Endothelial cell of umbilical vein (primary cell): ENCODE measurements at regions not wholly inside any gene's neighbourhood (a gene's known extent, or its start where the extent isn't known, plus 50 kb on each side); places are given as distances from the start of the nearest gene placed in this dataset.

Experiments
- BruUV-seq: library from RNA; stranded (reverse); fragments of 400-500 nt; replicated peaks from 2 replicates; lab custom pipeline; 2021; lab: Mats Ljungman, UMichigan
- CTCF ChIA-PET: fragments of 300-600, 350-600 bp; sonication (Branson Sonifier 250); formaldehyde crosslinking; loops from one replicate; lab custom pipeline; 2021; ENCODE audit warnings: antibody characterized with exemption, inconsistent platforms; lab: Charles Lee
- POLR2A ChIA-PET: fragments of 300-600, 350-600 bp; sonication (Branson Sonifier 250); formaldehyde crosslinking; loops from one replicate; lab custom pipeline; 2021; ENCODE audit warnings: antibody characterized with exemption, inconsistent platforms; lab: Charles Lee
- DNase-seq: peaks from one replicate; pipeline ENCODE4 v3.0.0-alpha.2; 2011; ENCODE audit warnings: low read depth, low spot score
- FAIRE-seq: peaks from 2 replicates; lab custom pipeline; 2011; peaks lifted over from hg19 to GRCh38; lab: Jason Lieb, UNC
- H2AFZ ChIP-seq: 2 replicates; pipeline ENCODE4 v1.6.0; 2012; ENCODE audit warnings: low read depth, low read length, control low read depth, inconsistent platforms
- H3K27ac ChIP-seq: 2 replicates; pipeline ENCODE4 v1.5.1; 2011; ENCODE audit warnings: low read depth, mild to moderate bottlenecking, control low read depth, low read length, moderate library complexity; ENCODE audit not compliant: insufficient read depth
- H3K27me3 ChIP-seq, 2 experiments: 2 replicates each; pipeline versions ENCODE4 v1.6.0 to v1.6.1; 2011; ENCODE audit warnings: low read length in 2 of 2, mixed read lengths in 1 of 2; ENCODE audit not compliant: control insufficient read depth in 2 of 2, insufficient read depth in 2 of 2
- H3K36me3 ChIP-seq, 2 experiments: 2 replicates in 1 of 2; 3 replicates in 1 of 2; pipeline ENCODE4 v1.5.1; 2011; ENCODE audit warnings: low read length in 2 of 2, mild to moderate bottlenecking in 1 of 2, moderate library complexity in 1 of 2; ENCODE audit not compliant: control insufficient read depth in 2 of 2, insufficient read depth in 2 of 2; ENCODE audit errors: extremely low read depth in 1 of 2
- H3K4me1 ChIP-seq: 3 replicates; pipeline ENCODE4 v1.5.1; 2011; ENCODE audit warnings: mild to moderate bottlenecking, low read length; ENCODE audit not compliant: control insufficient read depth, insufficient read depth; ENCODE audit errors: extremely low read depth
- H3K4me2 ChIP-seq: 2 replicates; pipeline ENCODE4 v1.6.1; 2011; ENCODE audit warnings: low read length, control low read depth, mixed read lengths; ENCODE audit not compliant: insufficient read depth
- H3K4me3 ChIP-seq, 3 experiments: fragments of 200-600 bp in 1 of 3; sonication (generic), shearing (Covaris generic) in 1 of 3; replicated peaks in 1 of 3; 2 replicates each; pipeline ENCODE4 v1.5.1; 2011 to 2016; ENCODE audit warnings: control low read depth in 3 of 3, low read length in 3 of 3, mild to moderate bottlenecking in 2 of 3, inconsistent platforms in 1 of 3, low read depth in 1 of 3, moderate library complexity in 1 of 3; ENCODE audit not compliant: insufficient read depth in 1 of 3
- H3K79me2 ChIP-seq: 2 replicates; pipeline ENCODE4 v1.6.0; 2012; ENCODE audit warnings: low read length, inconsistent platforms; ENCODE audit not compliant: control insufficient read depth, insufficient read depth
- H3K9ac ChIP-seq: replicated peaks from 2 replicates; pipeline ENCODE3; 2011; ENCODE audit warnings: low read length, control low read depth; ENCODE audit not compliant: insufficient read depth; ENCODE audit errors: extremely low read depth
- H3K9me1 ChIP-seq: replicated peaks from 3 replicates; pipeline ENCODE4 v1.6.0; 2011; ENCODE audit warnings: mild to moderate bottlenecking, low read length; ENCODE audit not compliant: control insufficient read depth, insufficient read depth; ENCODE audit errors: extremely low read depth
- H3K9me3 ChIP-seq: replicated peaks from 2 replicates; pipeline ENCODE4 v1.5.1; 2012; ENCODE audit warnings: low read length, inconsistent platforms; ENCODE audit not compliant: control insufficient read depth, insufficient read depth
- H4K20me1 ChIP-seq: replicated peaks from 2 replicates; pipeline ENCODE3; 2011; ENCODE audit warnings: mild to moderate bottlenecking, low read length; ENCODE audit not compliant: control insufficient read depth, insufficient read depth; ENCODE audit errors: extremely low read depth
- CTCF ChIP-seq, 2 donors: IDR thresholded peaks; 1 replicate in 1 of 2; 2 replicates in 1 of 2; pipeline ENCODE4 v1.5.1; 2011; ENCODE audit warnings: low read length in 2 of 2, mild to moderate bottlenecking in 2 of 2, moderate library complexity in 2 of 2, control low read depth in 1 of 2, inconsistent platforms in 1 of 2, low read depth in 1 of 2; ENCODE audit not compliant: insufficient read depth in 1 of 2; ENCODE audit errors: extremely low read depth in 1 of 2
- EZH2 ChIP-seq: IDR thresholded peaks from 2 replicates; pipeline ENCODE4 v1.6.1; 2012; ENCODE audit warnings: borderline replicate concordance, low read depth, mild to moderate bottlenecking, moderate library complexity, low read length, inconsistent platforms; ENCODE audit not compliant: severe bottlenecking
- FOS ChIP-seq: IDR thresholded peaks from 2 replicates; pipeline ENCODE4 v1.6.1; 2011; ENCODE audit warnings: mild to moderate bottlenecking, low read length, moderate library complexity, borderline replicate concordance; ENCODE audit not compliant: insufficient read depth
- GATA2 ChIP-seq: IDR thresholded peaks from 2 replicates; pipeline ENCODE4 v1.7.0; 2011; ENCODE audit warnings: low read depth, mild to moderate bottlenecking, moderate library complexity, mixed read lengths, low read length; ENCODE audit not compliant: insufficient read length, insufficient read depth
- MYC ChIP-seq: IDR thresholded peaks from one replicate; pipeline ENCODE4 v1.6.1; 2011; ENCODE audit warnings: mild to moderate bottlenecking, low read depth, low read length
- POLR2A ChIP-seq: IDR thresholded peaks from 2 replicates; pipeline ENCODE4 v1.6.1; 2012; ENCODE audit warnings: low read depth, mild to moderate bottlenecking, control low read depth, low read length
- dilution Hi-C: fragments of 300-500 bp; cut with MboI; formaldehyde crosslinking; loops from one replicate; pipeline ENCODE4 v1.15.0; 2019; ENCODE audit warnings: low sequenced_read_pairs; ENCODE audit not compliant: extremely low pct_ligation_motif_present
- intact Hi-C: fragments of 100-400 bp; cut with micrococcal nuclease; formaldehyde crosslinking; loops from one replicate; pipeline ENCODE4 v1.10.0; 2022
- TF ChIP-seq, protein P1 (sequence below): IDR thresholded peaks from 2 replicates; pipeline ENCODE4 v1.6.1; 2011; ENCODE audit not compliant: insufficient read depth, insufficient read length

DNA sequence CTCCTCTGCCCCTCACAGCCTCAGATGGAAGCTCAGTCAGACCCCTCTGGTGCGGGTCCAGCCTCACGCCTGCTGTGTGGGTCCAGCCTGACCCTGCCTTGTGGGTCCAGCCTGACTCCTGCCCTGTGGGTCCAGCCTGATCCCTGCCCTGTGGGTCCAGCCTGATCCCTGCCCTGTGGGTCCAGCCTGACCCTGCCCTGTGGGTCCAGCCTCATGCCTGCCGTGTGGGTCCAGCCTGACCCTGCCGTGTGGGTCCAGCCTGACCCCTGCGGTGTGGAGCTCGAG is 445.3 kb downstream of the BRD1 start:
- no peak overlapping the region for H3K27ac ChIP-seq
- no peaks in the 10 kb centered on the region for H3K79me2 ChIP-seq
- dilution Hi-C loops = no loop called here
- FAIRE-seq = no peak
- H3K9ac ChIP-seq = no peak overlapping the region
- CTCF ChIA-PET = no interaction called here
- no peaks in the 10 kb centered on the region for H3K4me1 ChIP-seq
- H3K9me3 ChIP-seq = peaks cover 8% of the 10 kb centered on the region
- no peaks in the 10 kb centered on the region for H3K36me3 ChIP-seq
- POLR2A ChIA-PET = no interaction called here
- no peaks in the 10 kb centered on the region for H3K9me1 ChIP-seq
- no peak overlapping the region for H3K4me3 ChIP-seq
- TF ChIP-seq, protein P1, sequence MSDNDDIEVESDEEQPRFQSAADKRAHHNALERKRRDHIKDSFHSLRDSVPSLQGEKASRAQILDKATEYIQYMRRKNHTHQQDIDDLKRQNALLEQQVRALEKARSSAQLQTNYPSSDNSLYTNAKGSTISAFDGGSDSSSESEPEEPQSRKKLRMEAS = no peak
- TF ChIP-seq MYC (no peak), CTCF (IDR thresholded peaks at IDR 0.05; ENCODE audit: extremely low read depth in 1 of 2, insufficient read depth in 1 of 2, low read depth in 1 of 2, low read length in 2 of 2) (no peak)
- no peaks in the 10 kb centered on the region for H3K27me3 ChIP-seq
- no peak overlapping the region for H2AFZ ChIP-seq
- H4K20me1 ChIP-seq = no peaks in the 10 kb centered on the region
- H3K4me2 ChIP-seq = no peak overlapping the region
- no peak for DNase-seq
- BruUV-seq = no TSS peak
- intact Hi-C loops = no loop called here

- H4K20me1 ChIP-seq = no peaks in the 10 kb centered on the region
- no peak overlapping the region for H3K9ac ChIP-seq
- no peak overlapping the region for H3K4me2 ChIP-seq
- no peaks in the 10 kb centered on the region for H3K27me3 ChIP-seq
- H3K27ac ChIP-seq = no peak overlapping the region
- no peak for TF ChIP-seq POLR2A
- TF ChIP-seq FOS = no peak
- no peak for TF ChIP-seq GATA2
- TF ChIP-seq CTCF (IDR thresholded peaks at IDR 0.05; ENCODE audit: extremely low read depth in 1 of 2, insufficient read depth in 1 of 2, low read depth in 1 of 2, low read length in 2 of 2) = no peak
- TF ChIP-seq MYC = no peak
- TF ChIP-seq EZH2 = no peak
- no peak for FAIRE-seq
- no TSS peak for BruUV-seq
- no peak for DNase-seq
- no peak overlapping the region for H2AFZ ChIP-seq
- no peak overlapping the region for H3K4me3 ChIP-seq
- dilution Hi-C loops (no loop called here), intact Hi-C loops (no loop called here)
- no peaks in the 10 kb centered on the region for H3K36me3 ChIP-seq
- ChIA-PET POLR2A (no interaction called here), CTCF (no interaction called here)
- H3K4me1 ChIP-seq = no peaks in the 10 kb centered on the region
- no peaks in the 10 kb centered on the region for H3K9me1 ChIP-seq
- no peaks in the 10 kb centered on the region for H3K79me2 ChIP-seq
- H3K9me3 ChIP-seq = peaks cover 8% of the 10 kb centered on the region
These were observed 445.9 kb downstream of the BRD1 start for GRCh38 chr22:49381595-49382450.
